ENCODE measurements at regions not wholly inside any gene's neighbourhood (a gene's known extent, or its start where the extent isn't known, plus 50 kb on each side); places are given as distances from the start of the nearest gene placed in this dataset.

DNA sequence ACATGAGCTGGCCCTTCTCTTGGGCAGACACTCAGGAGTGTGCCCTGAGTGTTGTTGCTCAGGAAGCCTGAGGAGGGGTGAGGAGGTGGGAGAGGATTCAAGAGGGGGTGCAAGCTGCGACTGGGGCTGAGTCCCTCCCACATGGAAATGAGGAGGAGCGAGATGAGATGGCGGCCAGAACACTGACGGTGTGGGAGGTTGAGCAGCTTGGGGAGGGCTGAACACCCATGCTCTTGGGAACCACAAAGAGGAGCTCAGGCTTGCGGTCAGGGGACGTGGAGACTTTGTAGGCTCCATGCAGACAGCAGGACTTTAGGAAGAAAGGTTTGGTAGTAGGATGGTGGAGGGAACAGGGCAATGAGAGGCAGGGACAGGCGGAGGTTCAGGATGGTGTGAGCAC, 163.2 kb upstream of the SHH start:
- H3K9me2 ChIP-seq (ENCODE audit: insufficient read depth) = no peaks in the 10 kb centered on the region
- 0 out of 2 replicates have a peak overlapping the region, but pooled peaks have one; percentile 26 for H3K27ac Mint-ChIP-seq
- ATAC-seq (no peak), DNase-seq (ENCODE audit: low spot score) (no peak)
- H3K9me3 Mint-ChIP-seq = no peaks in the 10 kb centered on the region
- H3K4me3 ChIP-seq = no peak overlapping the region
- H3K4me1 ChIP-seq (ENCODE audit: insufficient read depth) = no peaks in the 10 kb centered on the region
- H3K4me2 ChIP-seq = no peak overlapping the region
- no peak overlapping the region for H3K4me3 Mint-ChIP-seq
- no peak overlapping the region for H3K27ac ChIP-seq (ENCODE audit: low read depth)
- no peaks in the 10 kb centered on the region for H3K36me3 ChIP-seq (ENCODE audit: insufficient read depth)
- H2AFZ ChIP-seq = no peak overlapping the region
- TF ChIP-seq, protein P1, sequence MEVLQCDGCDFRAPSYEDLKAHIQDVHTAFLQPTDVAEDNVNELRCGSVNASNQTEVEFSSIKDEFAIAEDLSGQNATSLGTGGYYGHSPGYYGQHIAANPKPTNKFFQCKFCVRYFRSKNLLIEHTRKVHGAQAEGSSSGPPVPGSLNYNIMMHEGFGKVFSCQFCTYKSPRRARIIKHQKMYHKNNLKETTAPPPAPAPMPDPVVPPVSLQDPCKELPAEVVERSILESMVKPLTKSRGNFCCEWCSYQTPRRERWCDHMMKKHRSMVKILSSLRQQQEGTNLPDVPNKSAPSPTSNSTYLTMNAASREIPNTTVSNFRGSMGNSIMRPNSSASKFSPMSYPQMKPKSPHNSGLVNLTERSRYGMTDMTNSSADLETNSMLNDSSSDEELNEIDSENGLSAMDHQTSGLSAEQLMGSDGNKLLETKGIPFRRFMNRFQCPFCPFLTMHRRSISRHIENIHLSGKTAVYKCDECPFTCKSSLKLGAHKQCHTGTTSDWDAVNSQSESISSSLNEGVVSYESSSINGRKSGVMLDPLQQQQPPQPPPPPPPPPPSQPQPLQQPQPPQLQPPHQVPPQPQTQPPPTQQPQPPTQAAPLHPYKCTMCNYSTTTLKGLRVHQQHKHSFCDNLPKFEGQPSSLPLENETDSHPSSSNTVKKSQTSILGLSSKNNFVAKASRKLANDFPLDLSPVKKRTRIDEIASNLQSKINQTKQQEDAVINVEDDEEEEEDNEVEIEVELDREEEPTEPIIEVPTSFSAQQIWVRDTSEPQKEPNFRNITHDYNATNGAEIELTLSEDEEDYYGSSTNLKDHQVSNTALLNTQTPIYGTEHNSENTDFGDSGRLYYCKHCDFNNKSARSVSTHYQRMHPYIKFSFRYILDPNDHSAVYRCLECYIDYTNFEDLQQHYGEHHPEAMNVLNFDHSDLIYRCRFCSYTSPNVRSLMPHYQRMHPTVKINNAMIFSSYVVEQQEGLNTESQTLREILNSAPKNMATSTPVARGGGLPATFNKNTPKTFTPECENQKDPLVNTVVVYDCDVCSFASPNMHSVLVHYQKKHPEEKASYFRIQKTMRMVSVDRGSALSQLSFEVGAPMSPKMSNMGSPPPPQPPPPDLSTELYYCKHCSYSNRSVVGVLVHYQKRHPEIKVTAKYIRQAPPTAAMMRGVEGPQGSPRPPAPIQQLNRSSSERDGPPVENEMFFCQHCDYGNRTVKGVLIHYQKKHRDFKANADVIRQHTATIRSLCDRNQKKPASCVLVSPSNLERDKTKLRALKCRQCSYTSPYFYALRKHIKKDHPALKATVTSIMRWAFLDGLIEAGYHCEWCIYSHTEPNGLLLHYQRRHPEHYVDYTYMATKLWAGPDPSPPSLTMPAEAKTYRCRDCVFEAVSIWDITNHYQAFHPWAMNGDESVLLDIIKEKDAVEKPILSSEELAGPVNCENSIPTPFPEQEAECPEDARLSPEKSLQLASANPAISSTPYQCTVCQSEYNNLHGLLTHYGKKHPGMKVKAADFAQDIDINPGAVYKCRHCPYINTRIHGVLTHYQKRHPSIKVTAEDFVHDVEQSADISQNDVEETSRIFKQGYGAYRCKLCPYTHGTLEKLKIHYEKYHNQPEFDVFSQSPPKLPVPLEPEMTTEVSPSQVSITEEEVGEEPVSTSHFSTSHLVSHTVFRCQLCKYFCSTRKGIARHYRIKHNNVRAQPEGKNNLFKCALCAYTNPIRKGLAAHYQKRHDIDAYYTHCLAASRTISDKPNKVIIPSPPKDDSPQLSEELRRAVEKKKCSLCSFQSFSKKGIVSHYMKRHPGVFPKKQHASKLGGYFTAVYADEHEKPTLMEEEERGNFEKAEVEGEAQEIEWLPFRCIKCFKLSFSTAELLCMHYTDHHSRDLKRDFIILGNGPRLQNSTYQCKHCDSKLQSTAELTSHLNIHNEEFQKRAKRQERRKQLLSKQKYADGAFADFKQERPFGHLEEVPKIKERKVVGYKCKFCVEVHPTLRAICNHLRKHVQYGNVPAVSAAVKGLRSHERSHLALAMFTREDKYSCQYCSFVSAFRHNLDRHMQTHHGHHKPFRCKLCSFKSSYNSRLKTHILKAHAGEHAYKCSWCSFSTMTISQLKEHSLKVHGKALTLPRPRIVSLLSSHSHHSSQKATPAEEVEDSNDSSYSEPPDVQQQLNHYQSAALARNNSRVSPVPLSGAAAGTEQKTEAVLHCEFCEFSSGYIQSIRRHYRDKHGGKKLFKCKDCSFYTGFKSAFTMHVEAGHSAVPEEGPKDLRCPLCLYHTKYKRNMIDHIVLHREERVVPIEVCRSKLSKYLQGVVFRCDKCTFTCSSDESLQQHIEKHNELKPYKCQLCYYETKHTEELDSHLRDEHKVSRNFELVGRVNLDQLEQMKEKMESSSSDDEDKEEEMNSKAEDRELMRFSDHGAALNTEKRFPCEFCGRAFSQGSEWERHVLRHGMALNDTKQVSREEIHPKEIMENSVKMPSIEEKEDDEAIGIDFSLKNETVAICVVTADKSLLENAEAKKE (CRISPR knock-in tag; IDR thresholded peaks at IDR 0.05) = no peak
- TF ChIP-seq, protein P2, sequence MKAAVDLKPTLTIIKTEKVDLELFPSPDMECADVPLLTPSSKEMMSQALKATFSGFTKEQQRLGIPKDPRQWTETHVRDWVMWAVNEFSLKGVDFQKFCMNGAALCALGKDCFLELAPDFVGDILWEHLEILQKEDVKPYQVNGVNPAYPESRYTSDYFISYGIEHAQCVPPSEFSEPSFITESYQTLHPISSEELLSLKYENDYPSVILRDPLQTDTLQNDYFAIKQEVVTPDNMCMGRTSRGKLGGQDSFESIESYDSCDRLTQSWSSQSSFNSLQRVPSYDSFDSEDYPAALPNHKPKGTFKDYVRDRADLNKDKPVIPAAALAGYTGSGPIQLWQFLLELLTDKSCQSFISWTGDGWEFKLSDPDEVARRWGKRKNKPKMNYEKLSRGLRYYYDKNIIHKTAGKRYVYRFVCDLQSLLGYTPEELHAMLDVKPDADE (IDR thresholded peaks at IDR 0.05) = no peak
- TF ChIP-seq, protein P3, sequence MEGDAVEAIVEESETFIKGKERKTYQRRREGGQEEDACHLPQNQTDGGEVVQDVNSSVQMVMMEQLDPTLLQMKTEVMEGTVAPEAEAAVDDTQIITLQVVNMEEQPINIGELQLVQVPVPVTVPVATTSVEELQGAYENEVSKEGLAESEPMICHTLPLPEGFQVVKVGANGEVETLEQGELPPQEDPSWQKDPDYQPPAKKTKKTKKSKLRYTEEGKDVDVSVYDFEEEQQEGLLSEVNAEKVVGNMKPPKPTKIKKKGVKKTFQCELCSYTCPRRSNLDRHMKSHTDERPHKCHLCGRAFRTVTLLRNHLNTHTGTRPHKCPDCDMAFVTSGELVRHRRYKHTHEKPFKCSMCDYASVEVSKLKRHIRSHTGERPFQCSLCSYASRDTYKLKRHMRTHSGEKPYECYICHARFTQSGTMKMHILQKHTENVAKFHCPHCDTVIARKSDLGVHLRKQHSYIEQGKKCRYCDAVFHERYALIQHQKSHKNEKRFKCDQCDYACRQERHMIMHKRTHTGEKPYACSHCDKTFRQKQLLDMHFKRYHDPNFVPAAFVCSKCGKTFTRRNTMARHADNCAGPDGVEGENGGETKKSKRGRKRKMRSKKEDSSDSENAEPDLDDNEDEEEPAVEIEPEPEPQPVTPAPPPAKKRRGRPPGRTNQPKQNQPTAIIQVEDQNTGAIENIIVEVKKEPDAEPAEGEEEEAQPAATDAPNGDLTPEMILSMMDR (conservative IDR thresholded peaks at IDR 0.05; ENCODE audit: low read depth in 2 of 2) = no peak
- TF ChIP-seq NANOG (IDR thresholded peaks at IDR 0.05; ENCODE audit: borderline replicate concordance) (no peak), STAT1 (IDR thresholded peaks at IDR 0.05; ENCODE audit: unreplicated experiment) (no peak), ZNF331 (CRISPR knock-in tag; IDR thresholded peaks at IDR 0.05; ENCODE audit: low read depth) (no peak), JUNB (IDR thresholded peaks at IDR 0.05; ENCODE audit: unreplicated experiment) (no peak), EZH2 (IDR thresholded peaks at IDR 0.05; ENCODE audit: low read depth, unreplicated experiment) (no peak)
- TF ChIP-seq, protein P4, sequence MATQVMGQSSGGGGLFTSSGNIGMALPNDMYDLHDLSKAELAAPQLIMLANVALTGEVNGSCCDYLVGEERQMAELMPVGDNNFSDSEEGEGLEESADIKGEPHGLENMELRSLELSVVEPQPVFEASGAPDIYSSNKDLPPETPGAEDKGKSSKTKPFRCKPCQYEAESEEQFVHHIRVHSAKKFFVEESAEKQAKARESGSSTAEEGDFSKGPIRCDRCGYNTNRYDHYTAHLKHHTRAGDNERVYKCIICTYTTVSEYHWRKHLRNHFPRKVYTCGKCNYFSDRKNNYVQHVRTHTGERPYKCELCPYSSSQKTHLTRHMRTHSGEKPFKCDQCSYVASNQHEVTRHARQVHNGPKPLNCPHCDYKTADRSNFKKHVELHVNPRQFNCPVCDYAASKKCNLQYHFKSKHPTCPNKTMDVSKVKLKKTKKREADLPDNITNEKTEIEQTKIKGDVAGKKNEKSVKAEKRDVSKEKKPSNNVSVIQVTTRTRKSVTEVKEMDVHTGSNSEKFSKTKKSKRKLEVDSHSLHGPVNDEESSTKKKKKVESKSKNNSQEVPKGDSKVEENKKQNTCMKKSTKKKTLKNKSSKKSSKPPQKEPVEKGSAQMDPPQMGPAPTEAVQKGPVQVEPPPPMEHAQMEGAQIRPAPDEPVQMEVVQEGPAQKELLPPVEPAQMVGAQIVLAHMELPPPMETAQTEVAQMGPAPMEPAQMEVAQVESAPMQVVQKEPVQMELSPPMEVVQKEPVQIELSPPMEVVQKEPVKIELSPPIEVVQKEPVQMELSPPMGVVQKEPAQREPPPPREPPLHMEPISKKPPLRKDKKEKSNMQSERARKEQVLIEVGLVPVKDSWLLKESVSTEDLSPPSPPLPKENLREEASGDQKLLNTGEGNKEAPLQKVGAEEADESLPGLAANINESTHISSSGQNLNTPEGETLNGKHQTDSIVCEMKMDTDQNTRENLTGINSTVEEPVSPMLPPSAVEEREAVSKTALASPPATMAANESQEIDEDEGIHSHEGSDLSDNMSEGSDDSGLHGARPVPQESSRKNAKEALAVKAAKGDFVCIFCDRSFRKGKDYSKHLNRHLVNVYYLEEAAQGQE (IDR thresholded peaks at IDR 0.05; ENCODE audit: unreplicated experiment) = no peak
- H3K36me3 Mint-ChIP-seq (ENCODE audit: low read depth) = no peaks in the 10 kb centered on the region
- H3K27me3 ChIP-seq (ENCODE audit: insufficient read depth) = no peaks in the 10 kb centered on the region
- H4K20me1 ChIP-seq (replicated peaks; ENCODE audit: insufficient read depth) = no peaks in the 10 kb centered on the region
- peaks cover 10% of the 10 kb centered on the region for H3K4me1 Mint-ChIP-seq
- peaks cover 12% of the 10 kb centered on the region for H3K27me3 Mint-ChIP-seq (ENCODE audit: insufficient read depth, low read depth, poor library complexity)
- no peaks in the 10 kb centered on the region for H3K79me2 ChIP-seq (replicated peaks; ENCODE audit: insufficient read depth)
- H3F3A ChIP-seq (replicated peaks; ENCODE audit: low read depth) = no peaks in the 10 kb centered on the region

All from GM23338 (cell line).